ENCODE measurements at regions not wholly inside any gene's neighbourhood (a gene's known extent, or its start where the extent isn't known, plus 50 kb on each side); places are given as distances from the start of the nearest gene placed in this dataset.

- TF ChIP-seq CTCF (conservative IDR thresholded peaks at IDR 0.05) (no peak), EZH2 (IDR thresholded peaks at IDR 0.05; ENCODE audit: low read depth) (no peak)
Observed at GRCh38 chr5:60014331-60014730, 120.8 kb upstream of the PDE4D start.
